ENCODE measurements at regions not wholly inside any gene's neighbourhood (a gene's known extent, or its start where the extent isn't known, plus 50 kb on each side); places are given as distances from the start of the nearest gene placed in this dataset.

GRCh38 chr22:46084943-46085827 is 65.1 kb upstream of the PPARA start:
- Histone ChIP-seq H2BK20ac (ENCODE audit: low read depth, low read length, poor library complexity, severe bottlenecking) (no peak overlapping the region), H4K20me1 (ENCODE audit: control insufficient read depth, insufficient read depth, insufficient read length) (no peaks in the 10 kb centered on the region), H3K79me2 (ENCODE audit: insufficient read depth, low read length) (peaks cover 5% of the 10 kb centered on the region; the same call in 1 of the 2 replicates), H2BK12ac (ENCODE audit: insufficient read length, low read depth, low read length) (no peak overlapping the region), H2BK120ac (ENCODE audit: low read depth, low read length, poor library complexity, severe bottlenecking) (no peak overlapping the region), H3K56ac (ENCODE audit: insufficient read length, low read depth, low read length) (no peak overlapping the region), H2AFZ (ENCODE audit: low read length) (no peak overlapping the region), H4K5ac (ENCODE audit: insufficient read length, low read depth, low read length) (no peak overlapping the region), H2AK5ac (ENCODE audit: insufficient read length, low read length) (no peak overlapping the region), H3K4ac (ENCODE audit: low read depth, low read length) (no peak overlapping the region), H3K14ac (ENCODE audit: insufficient read depth, low read length) (no peak overlapping the region), H3K23me2 (ENCODE audit: insufficient read length, low read depth, low read length, poor library complexity, severe bottlenecking) (no peaks in the 10 kb centered on the region), H3K9me3 (ENCODE audit: control insufficient read depth, low read depth, low read length) (no peaks in the 10 kb centered on the region), H3K27me3 (ENCODE audit: insufficient read depth, low read length) (no peaks in the 10 kb centered on the region), H3K4me1 (ENCODE audit: insufficient read depth, low read length) (no peaks in the 10 kb centered on the region), H4K91ac (ENCODE audit: insufficient read length, low read depth, low read length) (peak overlapping the region; percentile 48), H4K8ac (replicated peaks; ENCODE audit: insufficient read length, low read depth, low read length) (no peak overlapping the region), H3T11ph (ENCODE audit: low read length) (no peak overlapping the region), H3K23ac (ENCODE audit: insufficient read length, low read depth, low read length) (no peak overlapping the region), H3K4me2 (ENCODE audit: insufficient read depth, insufficient read length, low read length) (no peak overlapping the region), H3K18ac (ENCODE audit: insufficient read length, low read depth, low read length) (peak overlapping the region; percentile 17), H3K9ac (ENCODE audit: extremely low read depth, insufficient read length, low read length) (no peak overlapping the region), H2BK5ac (ENCODE audit: insufficient read length, low read length) (no peak overlapping the region), H2BK15ac (ENCODE audit: low read depth, low read length) (no peak overlapping the region), H3K79me1 (ENCODE audit: insufficient read depth, low read depth, low read length, poor library complexity, severe bottlenecking) (no peaks in the 10 kb centered on the region), H3K27ac (ENCODE audit: insufficient read length, low read depth, low read length) (no peak overlapping the region)
- WGBS (ENCODE audit: extremely low coverage, insufficient read length, low lambda C conversion rate) = no CpG with 5 or more reads among the region's 35 CpGs
- H3K36me3 Mint-ChIP-seq (ENCODE audit: insufficient read depth in 1 of 3, low read depth in 3 of 3) = no peaks in the 10 kb centered on the region
- no peaks in the 10 kb centered on the region; the same call in 1 of the 2 replicates for H3K27me3 Mint-ChIP-seq (ENCODE audit: low read depth)
- H3K4me1 Mint-ChIP-seq = no peaks in the 10 kb centered on the region; a peak in 1 of 4 replicates
- DNase-seq = no peak
- TF ChIP-seq, protein P1, sequence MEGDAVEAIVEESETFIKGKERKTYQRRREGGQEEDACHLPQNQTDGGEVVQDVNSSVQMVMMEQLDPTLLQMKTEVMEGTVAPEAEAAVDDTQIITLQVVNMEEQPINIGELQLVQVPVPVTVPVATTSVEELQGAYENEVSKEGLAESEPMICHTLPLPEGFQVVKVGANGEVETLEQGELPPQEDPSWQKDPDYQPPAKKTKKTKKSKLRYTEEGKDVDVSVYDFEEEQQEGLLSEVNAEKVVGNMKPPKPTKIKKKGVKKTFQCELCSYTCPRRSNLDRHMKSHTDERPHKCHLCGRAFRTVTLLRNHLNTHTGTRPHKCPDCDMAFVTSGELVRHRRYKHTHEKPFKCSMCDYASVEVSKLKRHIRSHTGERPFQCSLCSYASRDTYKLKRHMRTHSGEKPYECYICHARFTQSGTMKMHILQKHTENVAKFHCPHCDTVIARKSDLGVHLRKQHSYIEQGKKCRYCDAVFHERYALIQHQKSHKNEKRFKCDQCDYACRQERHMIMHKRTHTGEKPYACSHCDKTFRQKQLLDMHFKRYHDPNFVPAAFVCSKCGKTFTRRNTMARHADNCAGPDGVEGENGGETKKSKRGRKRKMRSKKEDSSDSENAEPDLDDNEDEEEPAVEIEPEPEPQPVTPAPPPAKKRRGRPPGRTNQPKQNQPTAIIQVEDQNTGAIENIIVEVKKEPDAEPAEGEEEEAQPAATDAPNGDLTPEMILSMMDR (conservative IDR thresholded peaks at IDR 0.05) = no peak
- H3K27ac Mint-ChIP-seq = no peak overlapping the region; a peak in 1 of 7 replicates
- H3K4me3 Mint-ChIP-seq = no peak overlapping the region
- no peaks in the 10 kb centered on the region for H3K9me3 Mint-ChIP-seq
